Trophoblast cell (in vitro differentiated cells and primary cell): ENCODE measurements at regions not wholly inside any gene's neighbourhood (a gene's known extent, or its start where the extent isn't known, plus 50 kb on each side); places are given as distances from the start of the nearest gene placed in this dataset.
A peak's percentile ranks its signal among the peaks of the same experiment; 100 is the strongest.

Experiments used
- DNase-seq, 2 donors: peaks; one replicate each; pipeline ENCODE4 v3.0.0-alpha.2; 2016
- H2AFZ ChIP-seq: 2 replicates; pipeline ENCODE4 v1.6.1; 2013; ENCODE audit warnings: low read length, moderate library complexity, mild to moderate bottlenecking; ENCODE audit not compliant: insufficient read depth, poor library complexity
- H2AK5ac ChIP-seq: 2 replicates; pipeline ENCODE4 v1.6.1; 2013; ENCODE audit warnings: mild to moderate bottlenecking, low read length
- H2BK120ac ChIP-seq: 2 replicates; pipeline ENCODE4 v1.6.1; 2013; ENCODE audit warnings: low read length, mild to moderate bottlenecking, moderate library complexity; ENCODE audit not compliant: insufficient read depth, poor library complexity
- H2BK12ac ChIP-seq: 2 replicates; pipeline ENCODE4 v1.6.1; 2013; ENCODE audit warnings: mild to moderate bottlenecking, low read length, moderate library complexity
- H2BK5ac ChIP-seq: 2 replicates; pipeline ENCODE4 v1.6.1; 2013; ENCODE audit warnings: low read length, low read depth, moderate library complexity, mild to moderate bottlenecking; ENCODE audit not compliant: poor library complexity
- H3K14ac ChIP-seq: 2 replicates; pipeline ENCODE4 v1.6.1; 2013; ENCODE audit warnings: mild to moderate bottlenecking, low read length
- H3K18ac ChIP-seq: 2 replicates; pipeline ENCODE4 v1.6.1; 2013; ENCODE audit warnings: mild to moderate bottlenecking, low read length
- H3K23ac ChIP-seq: 2 replicates; pipeline ENCODE4 v1.6.1; 2013; ENCODE audit warnings: low read length
- H3K27ac ChIP-seq: 2 replicates; pipeline ENCODE4 v1.5.1; 2013; ENCODE audit warnings: low read depth, mild to moderate bottlenecking, inconsistent platforms, low read length, moderate library complexity
- H3K27me3 ChIP-seq: 2 replicates; pipeline ENCODE4 v1.6.1; 2013; ENCODE audit warnings: inconsistent platforms, mild to moderate bottlenecking, low read length, moderate library complexity; ENCODE audit not compliant: insufficient read depth
- H3K36me3 ChIP-seq, 2 experiments: 1 replicate in 1 of 2; 2 replicates in 1 of 2; pipeline ENCODE4 v1.6.1; 2013; ENCODE audit warnings: low read length in 2 of 2, mild to moderate bottlenecking in 2 of 2, moderate library complexity in 1 of 2; ENCODE audit not compliant: insufficient read depth in 2 of 2, control insufficient read depth in 1 of 2
- H3K4ac ChIP-seq: 2 replicates; pipeline ENCODE4 v1.6.1; 2013; ENCODE audit warnings: low read depth, mild to moderate bottlenecking, low read length, moderate library complexity
- H3K4me1 ChIP-seq, 2 experiments: 1 replicate in 1 of 2; 2 replicates in 1 of 2; pipeline ENCODE4 v1.6.1; 2013; ENCODE audit warnings: low read length in 2 of 2, mild to moderate bottlenecking in 2 of 2, moderate library complexity in 1 of 2; ENCODE audit not compliant: insufficient read depth in 2 of 2, control insufficient read depth in 1 of 2
- H3K4me2 ChIP-seq: 2 replicates; pipeline ENCODE4 v1.6.1; 2013; ENCODE audit warnings: inconsistent platforms, mild to moderate bottlenecking, low read length, moderate library complexity
- H3K4me3 ChIP-seq: 2 replicates; pipeline ENCODE4 v1.5.1; 2013; ENCODE audit warnings: mild to moderate bottlenecking, low read depth, low read length, inconsistent platforms
- H3K79me1 ChIP-seq: one replicate; pipeline ENCODE4 v1.6.1; 2013; ENCODE audit warnings: low read length
- H3K79me2 ChIP-seq: 2 replicates; pipeline ENCODE4 v1.6.1; 2013; ENCODE audit warnings: low read length, mild to moderate bottlenecking; ENCODE audit not compliant: control insufficient read depth, insufficient read depth, poor library complexity
- H3K9ac ChIP-seq: 2 replicates; pipeline ENCODE4 v1.6.1; 2013; ENCODE audit warnings: mild to moderate bottlenecking, low read length
- H3K9me3 ChIP-seq: 2 replicates; pipeline ENCODE4 v1.6.1; 2013; ENCODE audit warnings: low read depth, mild to moderate bottlenecking, control low read depth, inconsistent platforms, low read length; ENCODE audit not compliant: insufficient read depth
- H4K12ac ChIP-seq: 2 replicates; pipeline ENCODE4 v1.6.1; 2013; ENCODE audit warnings: low read depth, mild to moderate bottlenecking, low read length, moderate library complexity
- H4K8ac ChIP-seq: 2 replicates; pipeline ENCODE4 v1.6.1; 2013; ENCODE audit warnings: low read depth, mild to moderate bottlenecking, low read length, moderate library complexity
- H4K91ac ChIP-seq: one replicate; pipeline ENCODE4 v1.6.1; 2013; ENCODE audit warnings: low read depth, mild to moderate bottlenecking, low read length, moderate library complexity
- WGBS: extraction: QIAGEN DNeasy Blood & Tissue Kit; methylation state at CpG from one replicate; pipeline ENCODE4 v1.1.7; 2013; ENCODE audit warnings: missing lambda C conversion rate; ENCODE audit not compliant: insufficient read length, insufficient coverage; ENCODE audit errors: extremely low coverage; 5-methylcytosine and 5-hydroxymethylcytosine counted together

DNA sequence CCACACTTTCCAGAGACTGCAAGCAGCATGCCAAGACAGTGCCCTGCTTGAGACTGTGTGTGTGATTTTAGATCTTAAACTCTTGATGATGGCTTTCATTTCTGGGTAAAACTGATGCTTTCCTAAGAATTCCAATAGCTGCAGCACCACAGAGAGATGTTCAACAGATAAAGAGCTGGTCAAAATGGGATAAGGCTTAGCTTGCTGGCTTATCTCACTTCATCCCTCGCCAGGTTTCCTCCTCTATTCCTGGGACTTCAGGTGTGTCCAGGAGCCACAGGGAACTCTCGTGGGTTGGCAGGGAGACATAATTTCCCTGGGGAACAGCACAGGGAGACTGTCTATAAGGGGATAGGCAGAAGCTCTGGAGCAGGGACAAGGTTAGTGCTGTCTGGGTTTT, 137.3 kb downstream of the KCTD15 start:
- H3K4me1 ChIP-seq: no peaks in the 10 kb centered on the region
- H2AK5ac ChIP-seq: no peak overlapping the region
- H2BK12ac ChIP-seq: no peak overlapping the region
- no peak overlapping the region for H4K12ac ChIP-seq
- H3K27ac ChIP-seq: no peak overlapping the region
- no peak overlapping the region for H3K4me3 ChIP-seq
- H3K9ac ChIP-seq: no peak overlapping the region
- H2BK5ac ChIP-seq: no peak overlapping the region
- WGBS: no CpG with 5 or more reads among the region's 2 CpGs
- no peaks in the 10 kb centered on the region for H3K27me3 ChIP-seq
- no peaks in the 10 kb centered on the region for H3K36me3 ChIP-seq
- H3K18ac ChIP-seq: no peak overlapping the region
- H4K8ac ChIP-seq: no peak overlapping the region
- H2AFZ ChIP-seq: no peak overlapping the region
- H3K23ac ChIP-seq: no peak overlapping the region
- no peak for DNase-seq
- no peak overlapping the region for H3K14ac ChIP-seq
- peaks cover 11% of the 10 kb centered on the region for H3K9me3 ChIP-seq
- H4K91ac ChIP-seq: no peak overlapping the region
- no peak overlapping the region for H3K4ac ChIP-seq
- H2BK120ac ChIP-seq: no peak overlapping the region
- no peaks in the 10 kb centered on the region for H3K79me1 ChIP-seq
- H3K79me2 ChIP-seq: no peaks in the 10 kb centered on the region
- H3K4me2 ChIP-seq: no peak overlapping the region

DNA sequence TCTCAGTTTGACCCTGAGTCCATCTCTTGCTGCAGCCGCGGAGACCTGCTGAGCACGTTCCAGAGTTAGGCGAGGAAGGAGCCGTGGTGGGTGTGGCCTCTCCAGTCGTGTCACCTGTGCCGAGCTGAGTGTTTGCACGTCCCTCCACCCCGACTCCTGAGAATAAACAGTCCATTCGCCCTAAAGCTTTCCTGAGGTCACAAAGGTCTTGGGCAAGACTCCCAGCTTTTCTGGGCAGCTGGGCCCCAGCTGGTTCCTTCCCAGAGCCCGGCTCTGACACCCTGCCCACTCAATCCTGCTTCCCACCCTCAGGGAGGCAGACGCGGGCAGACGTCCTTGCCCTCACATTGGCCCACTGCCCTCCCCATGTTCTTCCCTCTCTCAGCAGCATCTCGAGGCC, 142.2 kb downstream of the KCTD15 start:
- Histone ChIP-seq H2BK120ac (no peak overlapping the region), H3K23ac (no peak overlapping the region), H4K12ac (no peak overlapping the region), H4K8ac (no peak overlapping the region), H3K79me2 (no peaks in the 10 kb centered on the region), H3K9me3 (peaks cover 8% of the 10 kb centered on the region), H3K27ac (no peak overlapping the region), H3K9ac (no peak overlapping the region), H3K4me2 (no peak overlapping the region), H2BK12ac (no peak overlapping the region), H2AK5ac (no peak overlapping the region), H4K91ac (no peak overlapping the region), H2AFZ (no peak overlapping the region), H3K27me3 (no peaks in the 10 kb centered on the region), H3K79me1 (no peaks in the 10 kb centered on the region), H3K14ac (no peak overlapping the region), H3K4me3 (no peak overlapping the region), H2BK5ac (no peak overlapping the region), H3K4me1 (no peaks in the 10 kb centered on the region), H3K4ac (no peak overlapping the region), H3K36me3 (no peaks in the 10 kb centered on the region), H3K18ac (no peak overlapping the region)
- no peak for DNase-seq
- no CpG with 5 or more reads among the region's 15 CpGs for WGBS

DNA sequence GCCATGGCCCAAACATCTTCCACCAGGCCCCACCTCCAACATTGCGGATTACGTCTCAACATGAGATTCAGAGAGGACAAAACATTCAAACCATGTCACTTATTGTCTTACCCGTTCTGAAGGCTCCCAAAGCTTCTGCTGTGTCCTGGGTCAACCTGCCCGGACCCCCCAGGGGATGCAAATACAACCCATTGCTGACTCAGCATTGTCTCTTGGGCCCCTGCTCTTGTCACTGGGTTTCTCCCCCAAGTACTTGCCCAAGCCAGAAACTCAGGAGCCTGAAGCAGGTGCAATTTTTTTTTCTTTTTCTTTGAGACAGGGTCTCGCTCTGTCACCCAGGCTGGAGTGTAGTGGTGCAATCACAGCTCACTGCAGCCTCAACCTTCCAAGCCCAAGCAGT, 144.5 kb downstream of the KCTD15 start:
- H3K23ac ChIP-seq: no peak overlapping the region
- no peak overlapping the region for H3K18ac ChIP-seq
- H3K4me3 ChIP-seq: no peak overlapping the region
- no peaks in the 10 kb centered on the region for H3K79me2 ChIP-seq
- no peaks in the 10 kb centered on the region for H3K4me1 ChIP-seq
- no peaks in the 10 kb centered on the region for H3K36me3 ChIP-seq
- no CpG with 5 or more reads among the region's 5 CpGs for WGBS
- no peak overlapping the region for H3K4ac ChIP-seq
- no peak overlapping the region for H2AK5ac ChIP-seq
- H2BK12ac ChIP-seq: no peak overlapping the region
- no peak overlapping the region for H4K91ac ChIP-seq
- H2AFZ ChIP-seq: no peak overlapping the region
- H3K27me3 ChIP-seq: no peaks in the 10 kb centered on the region
- H3K79me1 ChIP-seq: no peaks in the 10 kb centered on the region
- no peak overlapping the region for H3K9ac ChIP-seq
- no peak overlapping the region for H3K14ac ChIP-seq
- H4K12ac ChIP-seq: no peak overlapping the region
- no peak for DNase-seq
- no peak overlapping the region for H3K27ac ChIP-seq
- no peaks in the 10 kb centered on the region for H3K9me3 ChIP-seq
- H4K8ac ChIP-seq: no peak overlapping the region
- H3K4me2 ChIP-seq: no peak overlapping the region
- H2BK5ac ChIP-seq: no peak overlapping the region
- no peak overlapping the region for H2BK120ac ChIP-seq

- no peak overlapping the region for H3K18ac ChIP-seq
- no peak overlapping the region for H2BK120ac ChIP-seq
Measured at GRCh38 chr19:33946535-33947264, 150.0 kb downstream of the KCTD15 start.

More at GRCh38 chr19:33946535-33947264, 150.0 kb downstream of the KCTD15 start:
- H3K4ac ChIP-seq: no peak overlapping the region
- H4K91ac ChIP-seq: no peak overlapping the region
- H2AFZ ChIP-seq: no peak overlapping the region
- no peak overlapping the region for H3K14ac ChIP-seq
- no peak overlapping the region for H3K4me2 ChIP-seq
- H2BK12ac ChIP-seq: no peak overlapping the region
- H3K79me2 ChIP-seq: no peaks in the 10 kb centered on the region
- peak in 1 of 2 donors; percentile 0 for DNase-seq
- no peak overlapping the region for H3K23ac ChIP-seq
- no peak overlapping the region for H4K12ac ChIP-seq
- H3K4me3 ChIP-seq: no peak overlapping the region
- H3K27ac ChIP-seq: no peak overlapping the region
- H4K8ac ChIP-seq: no peak overlapping the region
- H2AK5ac ChIP-seq: no peak overlapping the region
- no peaks in the 10 kb centered on the region for H3K4me1 ChIP-seq
- H3K27me3 ChIP-seq: no peaks in the 10 kb centered on the region
- H2BK5ac ChIP-seq: no peak overlapping the region
- H3K36me3 ChIP-seq: no peaks in the 10 kb centered on the region
- H3K9me3 ChIP-seq: peaks cover 4% of the 10 kb centered on the region
- no peak overlapping the region for H3K9ac ChIP-seq
- WGBS: no CpG with 5 or more reads among the region's 6 CpGs
- no peaks in the 10 kb centered on the region for H3K79me1 ChIP-seq
